ENCODE measurements at regions not wholly inside any gene's neighbourhood (a gene's known extent, or its start where the extent isn't known, plus 50 kb on each side); places are given as distances from the start of the nearest gene placed in this dataset.

DNA sequence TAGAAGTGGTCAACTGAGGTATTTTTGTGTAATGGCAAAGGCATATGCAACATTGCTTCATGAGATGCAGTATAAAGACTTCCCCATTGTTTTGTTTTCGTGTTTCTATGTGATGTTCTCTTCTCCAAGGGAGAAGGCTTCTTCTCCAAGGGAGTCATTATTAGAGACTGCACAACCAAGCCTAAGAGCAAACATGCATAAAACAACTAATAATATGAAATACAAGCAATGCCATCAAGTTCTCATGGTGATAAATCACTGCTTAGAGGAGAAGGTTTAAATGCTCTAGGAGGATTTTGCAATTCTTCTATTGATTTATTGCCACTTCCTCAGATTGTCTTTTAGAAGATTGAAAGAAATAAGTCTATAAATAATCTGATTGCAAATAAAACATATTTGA is 524.4 kb downstream of the IRS1 start:
- in situ Hi-C loops (cut with HindIII; ENCODE audit: low pct_unique_long_range_greater_than_20kb, low sequenced_read_pairs) = no loop called here

DNA sequence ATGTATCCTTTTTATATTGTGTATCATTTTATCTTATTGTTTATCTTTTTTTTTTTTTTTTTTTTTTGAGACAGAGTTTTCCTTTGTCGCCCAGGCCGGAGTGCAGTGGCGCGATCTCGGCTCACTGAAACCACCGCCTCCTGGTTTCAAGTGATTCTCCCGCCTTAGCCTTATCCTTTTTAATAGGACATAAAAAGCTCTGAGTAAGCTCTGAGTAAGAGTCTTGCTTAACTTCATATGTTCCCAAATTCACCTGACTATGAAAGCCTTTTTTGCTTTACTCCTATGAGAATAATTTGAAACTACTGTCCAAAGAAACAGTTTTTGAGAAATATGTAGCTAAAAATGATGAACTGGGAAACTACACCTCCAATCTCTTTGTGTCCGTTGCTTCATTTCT is 525.5 kb downstream of the IRS1 start:
- DNase-seq (ENCODE audit: low read depth, low spot score) = no peak
- in situ Hi-C loops (cut with HindIII; ENCODE audit: low pct_unique_long_range_greater_than_20kb, low sequenced_read_pairs) = no loop called here

More for the DNA sequence above, 524.4 kb downstream of the IRS1 start:
- no peak for DNase-seq (ENCODE audit: low read depth, low spot score)

DNA sequence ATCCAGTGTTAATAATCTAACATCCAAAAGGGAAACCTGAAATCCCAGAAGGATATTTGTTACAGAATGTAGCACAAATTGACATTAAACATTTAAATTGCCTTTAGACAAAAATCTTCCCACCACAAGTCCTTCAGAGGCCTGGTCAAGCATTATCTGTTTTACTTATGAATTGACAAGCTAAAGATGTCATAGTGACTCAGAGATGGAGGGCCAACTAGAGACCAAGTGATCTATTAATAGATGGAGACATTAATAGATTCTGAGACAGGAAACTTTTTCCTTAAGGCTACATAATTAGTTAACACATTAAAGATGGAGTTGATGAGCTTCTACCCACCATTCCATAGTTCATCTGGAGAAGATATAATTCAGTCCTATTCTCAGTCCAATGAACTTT is 526.2 kb downstream of the IRS1 start:
- DNase-seq (ENCODE audit: low read depth, low spot score) = no peak
- in situ Hi-C loops (cut with HindIII; ENCODE audit: low pct_unique_long_range_greater_than_20kb, low sequenced_read_pairs) = no loop called here

DNA sequence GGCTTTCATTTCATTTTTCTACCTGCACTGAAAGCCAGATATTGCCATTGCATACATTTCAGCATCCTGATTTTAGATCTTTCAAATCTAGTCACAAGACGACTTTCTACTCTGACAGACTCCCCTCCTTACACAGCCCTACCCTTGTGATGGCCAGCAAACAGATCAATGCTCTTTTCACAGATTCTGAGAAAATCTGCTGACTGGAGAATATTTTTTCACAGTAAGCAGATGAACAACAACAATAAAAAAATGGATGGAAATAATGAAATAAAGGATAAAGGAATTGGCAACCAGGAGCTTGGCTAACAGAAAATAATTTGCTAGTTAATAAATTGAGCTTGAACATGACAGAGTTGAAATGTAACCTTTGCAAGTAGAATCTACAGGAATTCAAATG is 527.2 kb downstream of the IRS1 start:
- in situ Hi-C loops (cut with HindIII; ENCODE audit: low pct_unique_long_range_greater_than_20kb, low sequenced_read_pairs) = no loop called here
- DNase-seq (ENCODE audit: low read depth, low spot score) = no peak

DNA sequence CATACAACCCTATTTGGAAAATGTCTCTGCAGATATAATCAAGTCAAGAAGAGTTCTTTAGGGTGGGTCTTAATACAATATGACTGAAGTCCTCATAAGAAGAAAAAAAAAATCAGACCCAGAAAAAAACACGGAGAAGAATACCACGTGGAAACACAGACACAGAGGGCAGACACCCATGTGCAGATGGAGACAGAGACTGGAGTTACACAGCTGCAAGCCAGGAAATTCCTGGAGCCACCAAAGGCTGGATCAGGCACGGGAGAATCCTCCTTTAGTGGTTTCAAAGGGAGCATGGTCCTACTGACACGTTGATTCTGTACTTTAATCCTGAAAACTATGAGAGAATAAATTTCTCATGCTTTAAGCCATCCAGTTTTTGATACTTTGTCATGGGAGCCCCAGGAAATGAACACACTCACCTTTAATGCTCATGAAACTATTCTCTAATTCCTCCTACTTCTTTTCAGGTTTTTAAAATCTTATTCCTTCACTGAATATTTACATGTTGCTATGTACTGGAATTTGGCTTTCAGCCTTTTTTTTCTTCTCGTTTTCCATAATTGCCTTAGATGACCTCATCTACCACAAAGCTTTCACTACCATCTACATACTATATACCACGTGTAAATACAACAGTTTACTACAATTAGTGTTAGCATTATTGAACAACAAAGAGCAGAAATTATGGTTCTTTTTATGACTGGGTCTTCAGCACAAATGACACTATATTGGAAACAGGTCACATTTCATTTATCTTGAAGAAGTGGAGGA is 529.1 kb downstream of the IRS1 start:
- in situ Hi-C loops (cut with HindIII; ENCODE audit: low pct_unique_long_range_greater_than_20kb, low sequenced_read_pairs) = no loop called here
- DNase-seq (ENCODE audit: low read depth, low spot score) = no peak

DNA sequence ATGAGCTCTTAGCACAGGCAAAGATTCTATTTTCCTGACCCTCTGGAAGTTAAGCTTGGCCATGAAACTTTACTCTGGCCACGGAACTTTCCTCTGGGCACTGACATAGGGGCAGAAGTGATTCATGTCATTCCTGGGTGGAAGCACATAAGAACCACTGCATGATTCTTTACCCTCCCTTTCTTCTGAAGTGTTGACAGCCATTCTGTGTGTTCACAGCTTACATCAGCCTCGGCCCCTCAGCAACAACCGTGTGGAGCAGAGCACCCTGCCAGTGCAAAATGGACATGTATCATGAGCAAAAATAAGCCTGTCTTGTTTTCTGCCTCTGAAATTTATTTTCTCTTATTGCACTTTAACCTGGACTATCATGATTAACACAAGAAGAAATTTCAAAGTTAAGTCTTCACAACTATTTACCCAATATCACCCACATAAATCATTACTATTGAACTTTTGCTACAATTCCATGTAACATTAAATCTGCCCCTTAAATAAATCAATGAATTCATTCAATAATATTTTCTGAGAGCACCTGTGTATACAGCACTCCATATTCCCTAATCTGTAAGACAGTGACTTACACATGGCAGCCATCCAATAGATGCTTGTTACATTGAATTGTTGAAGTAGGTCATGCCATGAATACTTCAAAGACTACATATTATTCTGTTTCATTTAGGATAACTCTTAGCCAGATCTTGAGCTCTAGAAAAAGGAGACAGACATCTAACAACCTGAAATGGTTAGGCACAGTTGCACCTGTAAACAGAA is 531.9 kb downstream of the IRS1 start:
- in situ Hi-C loops (cut with HindIII; ENCODE audit: low pct_unique_long_range_greater_than_20kb, low sequenced_read_pairs) = no loop called here
- DNase-seq (ENCODE audit: low read depth, low spot score) = no peak

DNA sequence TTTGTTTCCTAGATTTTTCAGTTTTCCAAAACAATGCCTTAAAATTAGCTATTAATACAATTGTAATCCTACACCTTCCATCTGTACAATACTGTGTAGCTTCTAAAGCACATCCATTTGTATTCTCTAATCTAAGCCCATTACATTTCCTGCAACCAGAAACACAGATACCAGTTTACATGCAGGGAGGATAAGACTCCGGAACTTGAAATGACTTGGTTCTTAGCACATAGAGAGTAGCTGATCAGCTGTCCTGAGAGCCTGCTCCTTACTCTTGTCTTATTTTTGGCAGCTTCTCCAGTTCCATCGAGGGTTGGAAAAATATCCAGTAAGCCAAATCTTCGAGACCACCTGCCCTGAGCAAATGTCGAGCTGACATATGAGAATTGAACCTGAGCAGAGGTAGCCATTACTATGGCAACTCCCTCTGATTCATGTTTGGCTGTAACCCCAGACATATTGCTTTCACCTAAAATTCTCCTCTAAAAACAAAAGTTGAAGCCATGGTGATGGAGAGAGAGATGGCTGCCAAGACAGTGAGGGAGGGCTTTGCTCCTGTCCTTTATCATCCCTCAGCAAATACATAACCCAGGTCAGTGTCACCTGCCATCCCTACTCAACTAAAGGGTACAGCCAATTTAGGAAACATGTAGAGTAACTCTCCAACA is 542.8 kb downstream of the IRS1 start:
- DNase-seq (ENCODE audit: low read depth, low spot score) = no peak
- in situ Hi-C loops (cut with HindIII; ENCODE audit: low pct_unique_long_range_greater_than_20kb, low sequenced_read_pairs) = no loop called here

DNA sequence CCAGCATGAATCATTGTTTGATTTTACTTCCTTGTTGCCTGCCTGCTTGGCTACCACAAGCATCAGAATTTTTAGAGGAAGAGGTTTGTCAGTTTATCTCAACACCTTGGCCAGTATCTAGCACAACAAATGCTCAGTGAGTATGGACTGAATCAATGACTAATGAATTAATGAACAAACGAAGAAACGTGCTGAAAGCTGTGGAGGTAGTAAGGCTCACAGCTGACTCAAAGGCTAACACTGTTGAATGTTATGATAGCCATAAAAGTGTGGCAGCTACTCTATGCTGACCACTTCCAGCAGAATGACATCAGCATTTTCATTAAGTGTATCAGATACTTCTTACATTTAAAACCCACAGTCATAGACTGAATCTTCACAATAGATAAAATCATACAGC is 543.4 kb downstream of the IRS1 start:
- in situ Hi-C loops (cut with HindIII; ENCODE audit: low pct_unique_long_range_greater_than_20kb, low sequenced_read_pairs) = no loop called here
- DNase-seq (ENCODE audit: low read depth, low spot score) = no peak

DNA sequence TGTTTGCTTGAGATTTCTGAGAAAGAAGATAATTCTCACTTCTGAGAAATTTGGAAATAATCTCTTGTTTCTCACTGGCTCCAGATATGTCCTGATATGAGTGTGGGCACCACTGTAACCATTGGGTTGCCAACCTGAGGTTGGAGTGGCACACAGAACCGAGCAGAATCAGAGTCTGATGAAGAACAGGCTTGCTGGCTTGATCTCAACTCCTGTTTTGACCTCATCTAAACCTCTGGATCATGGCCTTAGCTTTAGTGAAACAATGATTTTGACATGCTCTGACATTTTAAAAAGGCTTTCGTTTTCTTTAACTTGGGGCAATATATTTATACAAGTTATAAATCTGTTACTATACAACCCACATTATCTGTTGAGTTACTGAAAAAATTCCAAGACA is 548.0 kb downstream of the IRS1 start:
- DNase-seq (ENCODE audit: low read depth, low spot score) = no peak
- in situ Hi-C loops (cut with HindIII; ENCODE audit: low pct_unique_long_range_greater_than_20kb, low sequenced_read_pairs) = no loop called here

DNA sequence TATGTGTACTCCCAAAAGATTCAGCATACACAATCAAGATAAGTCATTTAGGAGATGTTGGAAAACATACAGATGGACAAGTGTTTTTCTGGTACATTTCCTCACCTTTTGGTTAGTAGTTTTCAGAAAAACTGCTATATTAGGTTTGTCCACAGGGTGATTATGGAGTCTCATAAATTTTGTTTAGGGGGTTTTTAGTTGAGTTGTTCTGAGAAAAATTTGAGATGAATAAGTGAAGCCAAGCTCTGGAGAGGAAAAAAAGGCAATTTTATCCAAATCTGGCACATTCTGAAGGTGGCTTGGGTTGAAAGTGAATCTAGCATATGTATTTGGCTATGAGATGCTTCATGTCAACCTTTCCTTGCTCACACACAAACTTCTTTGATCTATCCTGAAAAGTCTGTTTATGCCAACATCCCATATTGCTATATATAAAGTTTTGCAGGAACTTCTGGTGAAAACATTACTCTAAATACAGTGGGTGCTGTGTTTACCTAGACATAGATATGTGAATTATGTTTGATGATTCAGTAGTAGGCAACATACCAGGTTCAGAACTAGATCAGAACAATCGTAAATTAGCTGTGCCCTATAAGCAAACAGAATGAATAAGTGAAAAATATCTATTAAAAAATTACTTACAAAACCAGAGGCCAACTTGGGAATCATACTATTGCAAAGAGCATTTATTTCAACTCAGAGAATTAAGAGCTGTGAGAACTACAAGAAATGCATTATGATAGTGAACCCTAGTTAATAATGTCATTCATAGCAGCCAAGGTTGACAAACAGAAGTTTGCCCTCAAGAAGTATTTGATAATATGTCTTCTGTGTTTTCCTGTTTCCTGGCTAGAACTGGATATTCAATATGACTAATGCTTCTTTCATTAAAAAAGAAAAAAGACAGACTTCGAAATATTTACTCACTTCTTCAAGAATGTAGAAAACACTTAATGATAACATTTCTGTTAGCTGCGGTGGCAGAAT is 552.0 kb downstream of the IRS1 start:
- peak; percentile 59 for DNase-seq (ENCODE audit: low read depth, low spot score)
- in situ Hi-C loops (cut with HindIII; ENCODE audit: low pct_unique_long_range_greater_than_20kb, low sequenced_read_pairs) = no loop called here

DNA sequence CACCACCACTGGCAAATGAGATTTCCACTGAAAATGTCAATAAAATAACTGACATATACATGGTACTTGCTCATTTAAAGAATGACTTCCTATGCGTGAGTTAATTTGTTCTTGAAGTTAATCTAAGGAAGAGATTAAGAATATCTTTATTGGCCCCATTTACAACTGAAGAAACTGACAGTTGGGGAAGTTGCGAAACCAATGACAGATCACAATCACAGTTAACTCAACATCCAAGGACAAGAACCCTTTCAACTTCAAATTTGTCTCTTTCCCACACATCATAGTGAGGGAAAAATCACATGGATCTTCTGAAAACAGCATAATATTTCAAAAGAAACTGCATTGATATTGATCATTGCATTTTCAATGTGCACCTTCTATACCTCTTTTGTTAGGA is 565.4 kb downstream of the IRS1 start:
- no peak for DNase-seq (ENCODE audit: low read depth, low spot score)
- in situ Hi-C loops (cut with HindIII; ENCODE audit: low pct_unique_long_range_greater_than_20kb, low sequenced_read_pairs) = no loop called here

DNA sequence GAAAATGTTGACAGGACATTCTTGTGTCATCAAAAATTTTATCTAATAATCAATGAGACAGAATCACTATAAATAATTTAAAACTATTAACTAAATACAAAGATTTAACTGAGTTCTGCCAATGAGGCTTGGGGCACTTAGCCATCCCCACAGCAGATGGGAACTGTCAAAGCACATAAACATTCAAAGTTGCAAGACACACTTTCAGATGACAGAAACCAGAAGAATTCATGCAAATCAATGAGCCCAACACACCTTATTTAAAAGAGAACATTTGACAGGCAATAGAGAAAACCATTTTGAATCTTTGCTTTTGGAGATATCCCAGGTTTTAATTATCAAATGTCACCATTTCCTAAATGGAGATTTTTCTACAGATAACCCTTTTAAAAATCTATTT is 566.2 kb downstream of the IRS1 start:
- in situ Hi-C loops (cut with HindIII; ENCODE audit: low pct_unique_long_range_greater_than_20kb, low sequenced_read_pairs) = no loop called here
- DNase-seq (ENCODE audit: low read depth, low spot score) = no peak

DNA sequence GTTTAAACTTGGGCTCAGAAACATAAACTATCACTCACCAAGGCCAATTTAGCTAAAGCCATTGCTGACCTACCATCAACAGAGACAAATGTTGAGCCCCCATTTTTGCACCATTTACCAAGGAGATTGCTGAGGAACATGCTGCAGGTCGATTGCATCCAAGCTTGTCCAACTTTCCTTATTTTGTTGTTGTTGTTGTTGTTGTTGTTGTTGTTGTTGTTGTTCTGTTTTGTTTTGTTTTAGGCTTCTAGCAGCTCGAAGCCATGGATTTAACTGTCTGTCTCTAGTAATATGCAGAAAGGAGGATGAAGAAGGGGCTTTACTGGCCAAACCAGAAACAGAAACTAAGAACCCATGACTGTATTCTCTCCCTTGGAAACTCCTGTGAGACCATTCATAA is 571.5 kb downstream of the IRS1 start:
- no peak for DNase-seq (ENCODE audit: low read depth, low spot score)
- in situ Hi-C loops (cut with HindIII; ENCODE audit: low pct_unique_long_range_greater_than_20kb, low sequenced_read_pairs) = no loop called here

DNA sequence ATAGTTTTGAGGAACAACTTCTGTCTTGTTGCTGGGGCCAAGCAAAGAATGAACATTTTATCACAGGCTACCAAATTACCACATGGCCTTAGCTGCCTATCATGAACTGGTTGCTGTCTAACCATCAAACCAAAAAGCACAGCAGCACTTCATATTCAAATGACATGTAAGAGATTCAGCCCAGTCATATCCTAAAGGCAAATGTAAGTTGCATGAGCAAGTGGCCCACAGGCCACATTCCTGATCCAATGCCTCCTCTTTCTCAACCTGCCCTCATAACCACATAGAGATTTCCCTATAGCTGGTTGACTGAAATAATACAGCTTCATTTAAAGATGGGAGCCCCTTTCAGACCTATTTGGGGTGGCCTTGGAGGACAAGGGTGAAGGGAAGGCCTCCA is 572.3 kb downstream of the IRS1 start:
- in situ Hi-C loops (cut with HindIII; ENCODE audit: low pct_unique_long_range_greater_than_20kb, low sequenced_read_pairs) = no loop called here
- no peak for DNase-seq (ENCODE audit: low read depth, low spot score)

DNA sequence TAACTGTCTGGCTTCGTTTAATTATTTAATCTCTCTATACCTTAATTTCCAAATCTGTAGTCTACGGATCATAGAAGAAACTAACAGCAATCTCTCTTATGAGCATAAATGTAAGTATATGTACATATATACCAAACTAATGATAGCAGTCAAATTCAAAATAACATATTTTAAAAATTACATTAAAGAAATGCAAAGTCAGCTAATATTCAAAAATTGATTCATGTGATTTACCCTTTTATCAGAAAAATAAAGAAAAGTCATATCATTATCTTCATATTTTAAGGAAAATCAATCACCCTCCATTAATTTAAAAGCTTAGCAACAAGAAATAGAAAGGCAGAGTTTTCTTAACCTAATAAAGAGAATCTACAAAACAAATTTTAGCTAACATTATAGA is 575.9 kb downstream of the IRS1 start:
- in situ Hi-C loops (cut with HindIII; ENCODE audit: low pct_unique_long_range_greater_than_20kb, low sequenced_read_pairs) = no loop called here

DNA sequence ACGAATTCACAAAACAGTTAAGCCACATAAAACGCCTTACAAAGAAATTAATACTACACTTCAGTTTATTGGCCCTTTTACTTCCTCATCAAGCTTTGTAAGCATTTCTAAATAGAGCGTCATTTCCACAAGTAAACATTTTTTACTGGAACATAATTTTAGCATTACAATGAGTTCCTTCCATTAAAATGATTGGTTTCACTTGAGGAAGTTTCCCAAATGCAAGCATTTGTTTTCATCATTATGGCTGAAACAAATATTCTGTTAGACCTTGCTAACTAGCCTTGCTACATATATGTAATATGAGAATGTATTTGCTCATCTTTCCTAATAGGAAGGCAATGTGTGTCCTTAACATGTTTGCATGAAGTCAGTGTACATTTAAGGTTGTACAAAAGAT is 579.1 kb downstream of the IRS1 start:
- in situ Hi-C loops (cut with HindIII; ENCODE audit: low pct_unique_long_range_greater_than_20kb, low sequenced_read_pairs) = no loop called here
- no peak for DNase-seq (ENCODE audit: low read depth, low spot score)

More for the DNA sequence above, 575.9 kb downstream of the IRS1 start:
- DNase-seq (ENCODE audit: low read depth, low spot score) = no peak

DNA sequence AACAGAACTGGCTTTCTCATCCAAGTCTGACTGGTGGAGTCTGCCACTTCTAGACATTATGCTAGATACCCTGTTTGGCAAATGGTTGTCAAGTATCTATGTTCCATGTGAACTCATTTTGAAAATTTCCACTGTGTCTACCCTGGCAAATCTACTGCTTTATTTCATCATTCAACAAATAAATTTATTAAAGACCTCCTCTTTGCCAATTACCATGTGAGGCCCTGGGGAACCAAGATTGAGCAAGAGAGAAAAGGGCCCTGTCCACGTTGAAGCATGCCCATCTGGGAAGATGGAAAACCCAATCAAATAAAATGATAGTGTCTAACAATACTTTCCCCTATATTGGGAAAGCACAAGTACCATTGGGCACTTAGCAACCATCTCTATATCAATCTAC is 582.4 kb downstream of the IRS1 start:
- DNase-seq (ENCODE audit: low read depth, low spot score) = no peak
- in situ Hi-C loops (cut with HindIII; ENCODE audit: low pct_unique_long_range_greater_than_20kb, low sequenced_read_pairs) = no loop called here

DNA sequence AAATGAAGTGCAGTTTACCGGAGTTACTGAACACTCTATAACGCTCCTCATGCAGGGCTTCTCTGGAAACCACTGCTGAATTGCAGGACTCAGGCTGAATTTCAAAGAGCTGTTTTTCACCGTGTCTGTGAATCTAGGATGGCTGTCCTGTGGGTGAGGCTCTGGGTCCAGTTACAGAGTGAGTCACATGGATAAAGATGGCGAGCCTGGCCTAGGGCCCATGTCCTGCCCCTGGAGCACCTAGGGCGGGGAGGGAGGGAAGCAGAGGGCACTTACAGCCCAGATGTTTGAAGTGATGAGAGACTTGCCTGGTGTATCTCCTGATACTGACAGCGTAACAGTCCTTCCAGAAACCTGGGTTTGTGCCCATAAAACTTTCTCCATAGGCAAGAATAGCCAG is 583.0 kb downstream of the IRS1 start:
- in situ Hi-C loops (cut with HindIII; ENCODE audit: low pct_unique_long_range_greater_than_20kb, low sequenced_read_pairs) = no loop called here
- DNase-seq (ENCODE audit: low read depth, low spot score) = no peak

All from SK-MEL-5 (cell line).